Hepatocyte (in vitro differentiated cells): ENCODE measurements at regions not wholly inside any gene's neighbourhood (a gene's known extent, or its start where the extent isn't known, plus 50 kb on each side); places are given as distances from the start of the nearest gene placed in this dataset.
A peak's percentile ranks its signal among the peaks of the same experiment; 100 is the strongest.

Source experiments
- DNase-seq: peaks from one replicate; pipeline ENCODE4 v3.0.0-alpha.2; 2016; ENCODE audit warnings: low spot score
- H2AFZ ChIP-seq: fragments of 200-600 bp; sonication (generic); 2 replicates; pipeline ENCODE4 v1.6.0; 2016; ENCODE audit warnings: antibody characterized with exemption, mild to moderate bottlenecking
- H3K27ac ChIP-seq: fragments of 200-600 bp; sonication (generic); 2 replicates; pipeline ENCODE4 v1.5.1; 2016; ENCODE audit warnings: mild to moderate bottlenecking
- H3K27me3 ChIP-seq: fragments of 200-600 bp; sonication (generic); 2 replicates; pipeline ENCODE4 v1.6.1; 2016
- H3K36me3 ChIP-seq: fragments of 200-600 bp; sonication (generic); replicated peaks from 2 replicates; pipeline ENCODE4 v1.5.1; 2016; ENCODE audit warnings: low read depth; ENCODE audit not compliant: insufficient read depth
- H3K4me1 ChIP-seq: fragments of 200-600 bp; sonication (generic); 2 replicates; pipeline ENCODE4 v1.5.1; 2016; ENCODE audit warnings: mild to moderate bottlenecking, moderate library complexity; ENCODE audit not compliant: insufficient read depth
- H3K4me2 ChIP-seq: fragments of 200-600 bp; sonication (generic); 2 replicates; pipeline ENCODE4 v1.6.0; 2016
- H3K4me3 ChIP-seq: fragments of 200-600 bp; sonication (generic); 2 replicates; pipeline ENCODE4 v1.5.1; 2016; ENCODE audit warnings: mild to moderate bottlenecking
- H3K79me2 ChIP-seq: fragments of 200-600 bp; sonication (generic); 2 replicates; pipeline ENCODE4 v1.6.0; 2017; ENCODE audit warnings: mild to moderate bottlenecking
- H3K9me2 ChIP-seq: fragments of 200-600 bp; sonication (generic); replicated peaks from 2 replicates; pipeline ENCODE4 v1.6.0; 2017; ENCODE audit warnings: mild to moderate bottlenecking; ENCODE audit not compliant: insufficient read depth
- H3K9me3 ChIP-seq: fragments of 200-600 bp; sonication (generic); 2 replicates; pipeline ENCODE4 v1.5.1; 2016; ENCODE audit warnings: low read depth, mild to moderate bottlenecking
- H4K20me1 ChIP-seq: fragments of 200-600 bp; sonication (generic); 2 replicates; pipeline ENCODE4 v1.6.0; 2016; ENCODE audit warnings: mild to moderate bottlenecking; ENCODE audit not compliant: insufficient read depth, poor library complexity, severe bottlenecking
- CTCF ChIP-seq: fragments of 200-600 bp; sonication (generic); IDR thresholded peaks from 2 replicates; pipeline ENCODE4 v1.5.1; 2016; ENCODE audit warnings: antibody characterized with exemption, mild to moderate bottlenecking; ENCODE audit not compliant: poor library complexity
- EZH2 ChIP-seq: fragments of 200-600 bp; sonication (generic); IDR thresholded peaks from 2 replicates; pipeline ENCODE4 v1.6.1; 2016; ENCODE audit warnings: antibody characterized with exemption, mild to moderate bottlenecking, borderline replicate concordance
- EZH2phosphoT487 ChIP-seq: fragments of 200-600 bp; sonication (generic); IDR thresholded peaks from one replicate; pipeline ENCODE4 v1.6.1; 2018; ENCODE audit warnings: antibody characterized with exemption, mild to moderate bottlenecking, low read depth, moderate library complexity; ENCODE audit not compliant: unreplicated experiment, severe bottlenecking
- WGBS: methylation state at CpG from one replicate; pipeline ENCODE4 v1.1.6; 2016; ENCODE audit warnings: low lambda C conversion rate; ENCODE audit errors: missing lambda C conversion rate; 5-methylcytosine and 5-hydroxymethylcytosine counted together

DNA sequence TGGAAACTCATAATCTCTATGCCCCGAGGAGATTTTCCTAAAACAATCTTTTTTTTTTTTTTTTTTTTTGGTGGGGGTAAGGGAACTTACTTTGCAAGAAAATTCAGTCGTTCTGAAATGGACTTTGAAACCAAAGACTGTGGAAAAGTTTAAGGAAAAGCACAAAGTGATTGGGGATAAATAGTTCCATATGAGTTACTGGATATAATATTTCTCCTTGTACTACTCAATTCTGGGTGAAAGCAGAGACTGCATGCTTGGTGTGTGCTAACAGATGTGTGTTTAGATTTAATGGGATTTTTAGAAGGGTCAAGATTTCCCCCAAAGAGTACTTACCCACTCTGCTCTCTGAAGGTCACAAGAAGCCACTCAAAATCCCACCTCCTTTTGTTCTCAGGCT is 204.9 kb upstream of the USP24 start:
- no peak overlapping the region for H2AFZ ChIP-seq
- no peaks in the 10 kb centered on the region for H4K20me1 ChIP-seq
- H3K9me2 ChIP-seq = no peaks in the 10 kb centered on the region
- H3K4me1 ChIP-seq = peaks cover 11% of the 10 kb centered on the region
- H3K4me2 ChIP-seq = no peak overlapping the region
- no peak for DNase-seq
- H3K79me2 ChIP-seq = no peaks in the 10 kb centered on the region
- H3K27ac ChIP-seq = peak overlapping the region; percentile 70
- H3K9me3 ChIP-seq = no peaks in the 10 kb centered on the region
- H3K36me3 ChIP-seq = no peaks in the 10 kb centered on the region
- 61% methylated on average over 2 of the region's 2 CpGs for WGBS
- H3K4me3 ChIP-seq = no peak overlapping the region
- H3K27me3 ChIP-seq = no peaks in the 10 kb centered on the region
- TF ChIP-seq EZH2 = no peak
- TF ChIP-seq CTCF = no peak
- TF ChIP-seq EZH2phosphoT487 = no peak

- H3K4me2 ChIP-seq = no peak overlapping the region
- no peak overlapping the region for H3K4me3 ChIP-seq
- H4K20me1 ChIP-seq = no peaks in the 10 kb centered on the region
- H3K27me3 ChIP-seq = no peaks in the 10 kb centered on the region
- H3K9me3 ChIP-seq = no peaks in the 10 kb centered on the region
- peaks cover 11% of the 10 kb centered on the region for H3K4me1 ChIP-seq
- no peaks in the 10 kb centered on the region for H3K36me3 ChIP-seq
- no peaks in the 10 kb centered on the region for H3K79me2 ChIP-seq
- no peaks in the 10 kb centered on the region for H3K9me2 ChIP-seq
- no peak overlapping the region for H2AFZ ChIP-seq
- WGBS = 83% methylated on average over 10 of the region's 10 CpGs
- no peak for DNase-seq
- peak overlapping the region; percentile 70 for H3K27ac ChIP-seq
- no peak for TF ChIP-seq CTCF
Measured at GRCh38 chr1:55418208-55419000, 203.2 kb upstream of the USP24 start.

- no peak overlapping the region for H3K4me3 ChIP-seq
- no peaks in the 10 kb centered on the region for H3K9me2 ChIP-seq
- peaks cover 11% of the 10 kb centered on the region for H3K4me1 ChIP-seq
- no peaks in the 10 kb centered on the region for H3K36me3 ChIP-seq
- H3K27ac ChIP-seq = peak overlapping the region; percentile 21
- WGBS = 82% methylated on average over 2 of the region's 2 CpGs
- no peak overlapping the region for H2AFZ ChIP-seq
- no peaks in the 10 kb centered on the region for H3K9me3 ChIP-seq
- TF ChIP-seq CTCF (no peak), EZH2phosphoT487 (no peak), EZH2 (no peak)
- no peaks in the 10 kb centered on the region for H4K20me1 ChIP-seq
- no peaks in the 10 kb centered on the region for H3K79me2 ChIP-seq
- DNase-seq = no peak
- no peaks in the 10 kb centered on the region for H3K27me3 ChIP-seq
- H3K4me2 ChIP-seq = no peak overlapping the region
Measured at GRCh38 chr1:55416164-55416842, 201.1 kb upstream of the USP24 start.
